ENCODE measurements at regions not wholly inside any gene's neighbourhood (a gene's known extent, or its start where the extent isn't known, plus 50 kb on each side); places are given as distances from the start of the nearest gene placed in this dataset.

DNA sequence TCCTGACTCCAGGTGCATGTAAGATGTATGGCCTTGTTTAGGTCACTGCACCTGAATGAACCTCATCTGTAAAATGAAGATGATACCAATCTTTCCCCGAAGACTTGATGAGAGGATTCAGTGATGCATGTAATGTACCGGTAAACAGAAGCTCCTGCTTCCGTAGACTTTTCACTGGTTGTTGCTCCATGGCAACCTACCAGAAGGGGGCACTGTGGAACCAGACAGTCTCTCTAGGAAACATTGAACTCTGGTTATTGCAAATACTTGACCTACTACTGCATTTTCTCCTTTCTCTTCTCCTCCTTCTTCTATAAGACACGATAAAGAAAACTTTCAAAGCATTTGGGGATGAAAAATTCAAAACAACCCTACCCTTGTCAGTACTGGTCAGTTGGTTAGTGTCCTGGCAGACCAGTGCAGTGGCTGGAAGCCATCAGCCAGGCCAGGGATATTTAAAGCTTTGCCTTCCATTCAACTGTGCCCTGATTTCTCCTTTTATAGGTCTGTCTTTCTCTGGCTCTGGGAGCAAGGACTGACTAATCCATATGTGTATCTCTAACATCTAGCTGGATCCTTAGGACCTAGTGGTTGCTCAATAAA, 667.4 kb upstream of the SALL1 start:
- Histone ChIP-seq H3K9me2 (replicated peaks; ENCODE audit: insufficient read depth) (no peaks in the 10 kb centered on the region), H4K20me1 (ENCODE audit: insufficient read depth, poor library complexity, severe bottlenecking) (no peaks in the 10 kb centered on the region), H3K4me1 (ENCODE audit: insufficient read depth) (no peaks in the 10 kb centered on the region), H3K9me3 (ENCODE audit: low read depth) (no peaks in the 10 kb centered on the region), H3K79me2 (no peaks in the 10 kb centered on the region), H3K4me3 (no peak overlapping the region), H3K27ac (no peak overlapping the region), H3K36me3 (replicated peaks; ENCODE audit: insufficient read depth, low read depth) (no peaks in the 10 kb centered on the region), H2AFZ (no peak overlapping the region), H3K4me2 (no peak overlapping the region), H3K27me3 (peaks cover 4% of the 10 kb centered on the region)
- TF ChIP-seq, protein P1, sequence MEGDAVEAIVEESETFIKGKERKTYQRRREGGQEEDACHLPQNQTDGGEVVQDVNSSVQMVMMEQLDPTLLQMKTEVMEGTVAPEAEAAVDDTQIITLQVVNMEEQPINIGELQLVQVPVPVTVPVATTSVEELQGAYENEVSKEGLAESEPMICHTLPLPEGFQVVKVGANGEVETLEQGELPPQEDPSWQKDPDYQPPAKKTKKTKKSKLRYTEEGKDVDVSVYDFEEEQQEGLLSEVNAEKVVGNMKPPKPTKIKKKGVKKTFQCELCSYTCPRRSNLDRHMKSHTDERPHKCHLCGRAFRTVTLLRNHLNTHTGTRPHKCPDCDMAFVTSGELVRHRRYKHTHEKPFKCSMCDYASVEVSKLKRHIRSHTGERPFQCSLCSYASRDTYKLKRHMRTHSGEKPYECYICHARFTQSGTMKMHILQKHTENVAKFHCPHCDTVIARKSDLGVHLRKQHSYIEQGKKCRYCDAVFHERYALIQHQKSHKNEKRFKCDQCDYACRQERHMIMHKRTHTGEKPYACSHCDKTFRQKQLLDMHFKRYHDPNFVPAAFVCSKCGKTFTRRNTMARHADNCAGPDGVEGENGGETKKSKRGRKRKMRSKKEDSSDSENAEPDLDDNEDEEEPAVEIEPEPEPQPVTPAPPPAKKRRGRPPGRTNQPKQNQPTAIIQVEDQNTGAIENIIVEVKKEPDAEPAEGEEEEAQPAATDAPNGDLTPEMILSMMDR (IDR thresholded peaks at IDR 0.05; ENCODE audit: poor library complexity): peak; percentile 42
- TF ChIP-seq EZH2 (IDR thresholded peaks at IDR 0.05; ENCODE audit: borderline replicate concordance): no peak
- peak; percentile 53 for DNase-seq (ENCODE audit: low spot score)
- WGBS (ENCODE audit: low lambda C conversion rate, missing lambda C conversion rate): 48% methylated on average over 4 of the region's 4 CpGs

DNA sequence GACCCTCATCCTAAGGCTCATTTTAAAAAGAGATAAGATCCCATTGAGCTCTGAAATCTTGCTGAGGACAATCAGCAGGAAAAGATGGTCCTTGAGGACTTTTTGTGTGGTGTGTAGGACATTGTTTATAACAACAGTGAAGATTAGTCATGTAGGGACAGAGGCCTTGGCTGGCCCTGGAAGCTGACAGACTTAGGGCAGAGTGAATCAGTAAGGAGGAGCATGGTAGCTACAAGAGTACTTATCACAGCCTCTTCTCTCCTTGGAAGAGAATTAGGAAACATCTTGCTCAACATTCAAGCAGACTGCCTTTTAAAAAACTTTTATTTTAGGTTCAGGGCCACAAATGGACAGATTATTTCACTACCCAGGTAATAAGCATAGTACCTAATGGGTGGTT, 665.9 kb upstream of the SALL1 start:
- Histone ChIP-seq H3K4me2 (no peak overlapping the region), H4K20me1 (ENCODE audit: insufficient read depth, poor library complexity, severe bottlenecking) (no peaks in the 10 kb centered on the region), H3K79me2 (no peaks in the 10 kb centered on the region), H3K9me3 (ENCODE audit: low read depth) (no peaks in the 10 kb centered on the region), H3K9me2 (replicated peaks; ENCODE audit: insufficient read depth) (no peaks in the 10 kb centered on the region), H3K4me1 (ENCODE audit: insufficient read depth) (no peaks in the 10 kb centered on the region), H3K27ac (no peak overlapping the region), H3K4me3 (no peak overlapping the region), H3K27me3 (peaks cover 4% of the 10 kb centered on the region), H2AFZ (no peak overlapping the region), H3K36me3 (replicated peaks; ENCODE audit: insufficient read depth, low read depth) (no peaks in the 10 kb centered on the region)
- DNase-seq (ENCODE audit: low spot score): no peak
- TF ChIP-seq EZH2phosphoT487 (IDR thresholded peaks at IDR 0.05; ENCODE audit: low read depth, severe bottlenecking, unreplicated experiment): no peak
- no peak for TF ChIP-seq EZH2 (IDR thresholded peaks at IDR 0.05; ENCODE audit: borderline replicate concordance)
- TF ChIP-seq, protein P1 (IDR thresholded peaks at IDR 0.05; ENCODE audit: poor library complexity): no peak

DNA sequence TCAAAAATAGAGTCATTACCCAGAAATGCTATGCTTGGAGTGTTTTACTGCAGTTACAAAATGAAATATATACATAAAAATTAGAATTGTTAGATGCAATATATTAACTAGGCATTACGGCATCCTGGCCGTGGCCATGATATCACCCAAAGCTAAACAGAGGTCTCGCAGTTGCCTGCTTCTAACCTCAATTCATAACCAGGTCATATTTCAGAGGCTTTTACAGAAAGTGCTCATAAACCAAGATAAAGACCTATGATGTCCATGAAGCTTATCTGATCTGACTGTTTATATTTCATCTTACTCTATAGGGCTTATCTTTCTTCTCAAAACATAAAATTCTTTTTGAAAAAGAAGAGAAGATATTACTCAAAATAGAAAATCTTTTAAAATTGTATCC, 664.5 kb upstream of the SALL1 start:
- Histone ChIP-seq H3K4me2 (no peak overlapping the region), H3K4me1 (ENCODE audit: insufficient read depth) (no peaks in the 10 kb centered on the region), H3K9me2 (replicated peaks; ENCODE audit: insufficient read depth) (no peaks in the 10 kb centered on the region), H3K4me3 (no peak overlapping the region), H3K79me2 (no peaks in the 10 kb centered on the region), H3K27me3 (no peaks in the 10 kb centered on the region), H2AFZ (no peak overlapping the region), H3K36me3 (replicated peaks; ENCODE audit: insufficient read depth, low read depth) (no peaks in the 10 kb centered on the region), H3K27ac (no peak overlapping the region), H3K9me3 (ENCODE audit: low read depth) (no peaks in the 10 kb centered on the region), H4K20me1 (ENCODE audit: insufficient read depth, poor library complexity, severe bottlenecking) (no peaks in the 10 kb centered on the region)
- TF ChIP-seq EZH2 (IDR thresholded peaks at IDR 0.05; ENCODE audit: borderline replicate concordance) (no peak), EZH2phosphoT487 (IDR thresholded peaks at IDR 0.05; ENCODE audit: low read depth, severe bottlenecking, unreplicated experiment) (no peak)
- TF ChIP-seq, protein P1 (IDR thresholded peaks at IDR 0.05; ENCODE audit: poor library complexity): no peak
- WGBS (ENCODE audit: low lambda C conversion rate, missing lambda C conversion rate): 22% methylated on average over 3 of the region's 3 CpGs
- DNase-seq (ENCODE audit: low spot score): no peak

DNA sequence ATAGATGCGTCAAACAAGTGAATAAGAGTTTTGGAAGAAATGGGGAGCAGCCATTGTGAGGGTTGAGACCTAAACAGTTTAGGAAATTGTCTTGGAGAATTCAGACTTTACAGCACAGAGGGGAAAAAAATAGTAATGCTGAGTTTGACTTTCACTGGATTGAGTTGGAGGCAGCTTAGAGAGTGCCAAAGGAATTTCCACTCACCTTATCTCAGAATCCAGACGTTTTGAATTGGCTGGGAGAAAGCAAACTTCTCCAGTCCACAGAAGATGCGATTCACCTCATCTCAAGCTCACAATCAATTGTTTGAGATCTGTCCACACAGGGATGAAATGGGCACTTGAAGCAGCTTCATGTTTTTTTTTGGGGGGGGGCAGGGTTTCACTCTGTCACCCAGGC, 663.5 kb upstream of the SALL1 start:
- Histone ChIP-seq H3K79me2 (no peaks in the 10 kb centered on the region), H3K36me3 (replicated peaks; ENCODE audit: insufficient read depth, low read depth) (no peaks in the 10 kb centered on the region), H3K4me2 (no peak overlapping the region), H3K27ac (no peak overlapping the region), H4K20me1 (ENCODE audit: insufficient read depth, poor library complexity, severe bottlenecking) (no peaks in the 10 kb centered on the region), H3K9me3 (ENCODE audit: low read depth) (no peaks in the 10 kb centered on the region), H3K9me2 (replicated peaks; ENCODE audit: insufficient read depth) (no peaks in the 10 kb centered on the region), H2AFZ (no peak overlapping the region), H3K27me3 (no peaks in the 10 kb centered on the region), H3K4me1 (ENCODE audit: insufficient read depth) (no peaks in the 10 kb centered on the region), H3K4me3 (no peak overlapping the region)
- WGBS (ENCODE audit: low lambda C conversion rate, missing lambda C conversion rate): 47% methylated on average over 3 of the region's 3 CpGs
- TF ChIP-seq EZH2phosphoT487 (IDR thresholded peaks at IDR 0.05; ENCODE audit: low read depth, severe bottlenecking, unreplicated experiment) (no peak), EZH2 (IDR thresholded peaks at IDR 0.05; ENCODE audit: borderline replicate concordance) (no peak)
- TF ChIP-seq, protein P1 (IDR thresholded peaks at IDR 0.05; ENCODE audit: poor library complexity): no peak
- no peak for DNase-seq (ENCODE audit: low spot score)
